ENCODE measurements at regions not wholly inside any gene's neighbourhood (a gene's known extent, or its start where the extent isn't known, plus 50 kb on each side); places are given as distances from the start of the nearest gene placed in this dataset.
A peak's percentile ranks its signal among the peaks of the same experiment; 100 is the strongest.

GRCh38 chr15:92801774-92802464, 98.2 kb upstream of the CHD2 start (continued):
- TF ChIP-seq RORA (CRISPR knock-in tag; IDR thresholded peaks at IDR 0.05) (no peak), HHEX (CRISPR knock-in tag; IDR thresholded peaks at IDR 0.05) (no peak), USF2 (IDR thresholded peaks at IDR 0.05; ENCODE audit: low read depth, low read length) (no peak), USF2 (CRISPR knock-in tag; IDR thresholded peaks at IDR 0.05; ENCODE audit: borderline replicate concordance) (no peak), ZBTB7B (CRISPR knock-in tag; IDR thresholded peaks at IDR 0.05) (no peak), ZNF503 (CRISPR knock-in tag; IDR thresholded peaks at IDR 0.05) (peak; percentile 31; the same call in 1 of the 2 replicates), ZSCAN22 (CRISPR knock-in tag; IDR thresholded peaks at IDR 0.05) (no peak), SUZ12 (IDR thresholded peaks at IDR 0.05; ENCODE audit: low read depth, low read length) (no peak), CTCF (CRISPR knock-in tag; IDR thresholded peaks at IDR 0.05) (no peak), NR2F1 (CRISPR knock-in tag; IDR thresholded peaks at IDR 0.05) (no peak), ATF5 (CRISPR knock-in tag; IDR thresholded peaks at IDR 0.05; ENCODE audit: low read depth) (no peak), PAF1 (CRISPR knock-in tag; IDR thresholded peaks at IDR 0.05) (no peak), ZBTB8A (CRISPR knock-in tag; IDR thresholded peaks at IDR 0.05; ENCODE audit: borderline replicate concordance, low read depth) (no peak), CEBPB (IDR thresholded peaks at IDR 0.05; ENCODE audit: borderline replicate concordance, low read depth, low read length) (peak; percentile 92), ZNF232 (CRISPR knock-in tag; IDR thresholded peaks at IDR 0.05; ENCODE audit: borderline replicate concordance) (no peak)
- TF ChIP-seq, protein P1, sequence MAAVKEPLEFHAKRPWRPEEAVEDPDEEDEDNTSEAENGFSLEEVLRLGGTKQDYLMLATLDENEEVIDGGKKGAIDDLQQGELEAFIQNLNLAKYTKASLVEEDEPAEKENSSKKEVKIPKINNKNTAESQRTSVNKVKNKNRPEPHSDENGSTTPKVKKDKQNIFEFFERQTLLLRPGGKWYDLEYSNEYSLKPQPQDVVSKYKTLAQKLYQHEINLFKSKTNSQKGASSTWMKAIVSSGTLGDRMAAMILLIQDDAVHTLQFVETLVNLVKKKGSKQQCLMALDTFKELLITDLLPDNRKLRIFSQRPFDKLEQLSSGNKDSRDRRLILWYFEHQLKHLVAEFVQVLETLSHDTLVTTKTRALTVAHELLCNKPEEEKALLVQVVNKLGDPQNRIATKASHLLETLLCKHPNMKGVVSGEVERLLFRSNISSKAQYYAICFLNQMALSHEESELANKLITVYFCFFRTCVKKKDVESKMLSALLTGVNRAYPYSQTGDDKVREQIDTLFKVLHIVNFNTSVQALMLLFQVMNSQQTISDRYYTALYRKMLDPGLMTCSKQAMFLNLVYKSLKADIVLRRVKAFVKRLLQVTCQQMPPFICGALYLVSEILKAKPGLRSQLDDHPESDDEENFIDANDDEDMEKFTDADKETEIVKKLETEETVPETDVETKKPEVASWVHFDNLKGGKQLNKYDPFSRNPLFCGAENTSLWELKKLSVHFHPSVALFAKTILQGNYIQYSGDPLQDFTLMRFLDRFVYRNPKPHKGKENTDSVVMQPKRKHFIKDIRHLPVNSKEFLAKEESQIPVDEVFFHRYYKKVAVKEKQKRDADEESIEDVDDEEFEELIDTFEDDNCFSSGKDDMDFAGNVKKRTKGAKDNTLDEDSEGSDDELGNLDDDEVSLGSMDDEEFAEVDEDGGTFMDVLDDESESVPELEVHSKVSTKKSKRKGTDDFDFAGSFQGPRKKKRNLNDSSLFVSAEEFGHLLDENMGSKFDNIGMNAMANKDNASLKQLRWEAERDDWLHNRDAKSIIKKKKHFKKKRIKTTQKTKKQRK (IDR thresholded peaks at IDR 0.05; ENCODE audit: low read length): no peak
- TF ChIP-seq, protein P2, sequence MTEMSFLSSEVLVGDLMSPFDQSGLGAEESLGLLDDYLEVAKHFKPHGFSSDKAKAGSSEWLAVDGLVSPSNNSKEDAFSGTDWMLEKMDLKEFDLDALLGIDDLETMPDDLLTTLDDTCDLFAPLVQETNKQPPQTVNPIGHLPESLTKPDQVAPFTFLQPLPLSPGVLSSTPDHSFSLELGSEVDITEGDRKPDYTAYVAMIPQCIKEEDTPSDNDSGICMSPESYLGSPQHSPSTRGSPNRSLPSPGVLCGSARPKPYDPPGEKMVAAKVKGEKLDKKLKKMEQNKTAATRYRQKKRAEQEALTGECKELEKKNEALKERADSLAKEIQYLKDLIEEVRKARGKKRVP (CRISPR knock-in tag; IDR thresholded peaks at IDR 0.05): peak in 1 of 2 experiments; percentile 30; a peak in 1 of 4 replicates
